Myocyte (in vitro differentiated cells): ENCODE measurements at regions not wholly inside any gene's neighbourhood (a gene's known extent, or its start where the extent isn't known, plus 50 kb on each side); places are given as distances from the start of the nearest gene placed in this dataset.

Experiments used
- DNase-seq: peaks from one replicate; pipeline ENCODE4 v3.0.0-alpha.2; 2012; ENCODE audit warnings: low read depth

DNA sequence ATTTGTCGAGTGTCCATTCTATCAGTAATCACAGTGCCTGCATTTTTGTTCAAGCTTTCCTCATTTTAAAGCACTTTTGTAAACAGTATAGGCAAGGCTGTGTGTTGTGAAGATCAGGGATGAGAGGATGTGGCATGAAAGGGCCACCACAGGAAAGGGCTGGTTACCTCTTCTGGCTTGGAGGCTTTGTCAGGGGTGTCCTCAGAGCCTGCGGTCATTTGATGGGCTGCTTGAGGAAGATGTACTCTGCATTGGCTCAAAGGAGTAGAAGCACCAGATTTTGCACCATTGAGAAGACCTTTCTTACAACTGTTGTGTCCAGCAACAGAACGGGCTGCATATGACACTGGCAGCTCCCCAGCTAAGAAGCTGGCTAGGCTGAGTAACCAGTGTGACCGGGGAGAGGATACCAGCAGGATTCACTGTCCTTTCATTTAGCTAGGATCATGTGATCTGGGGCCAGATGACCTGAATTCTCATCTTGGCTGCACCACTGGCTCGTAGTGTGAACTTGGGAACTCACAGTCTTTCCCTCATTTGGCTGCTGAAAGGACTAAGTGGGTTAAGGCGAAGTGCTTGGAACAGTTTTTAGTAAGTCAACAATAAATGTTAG, 380.2 kb downstream of the FGF9 start:
- no peak for DNase-seq

DNA sequence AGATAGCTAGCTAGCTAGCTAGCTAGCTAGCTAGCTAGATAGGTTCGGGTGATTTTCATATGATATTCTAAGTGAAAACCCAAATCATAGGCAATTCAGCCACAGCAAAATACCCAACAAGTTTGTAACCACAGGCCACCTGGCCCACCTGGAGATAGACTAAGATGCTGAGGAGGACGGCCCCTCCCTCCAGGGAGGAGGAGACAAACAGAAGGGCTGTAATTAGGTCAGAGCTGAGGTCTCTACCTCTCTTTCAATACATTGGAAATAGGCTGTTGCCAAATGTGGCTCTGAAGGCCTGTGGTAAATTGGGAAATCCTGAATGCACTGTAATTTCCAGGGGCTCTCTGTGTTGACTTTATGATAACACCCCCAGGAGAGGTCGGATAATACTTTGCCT, 382.2 kb downstream of the FGF9 start:
- no peak for DNase-seq

GRCh38 chr13:22055259-22055658, 384.4 kb downstream of the FGF9 start:
- DNase-seq: no peak

- no peak for DNase-seq
These were observed 389.3 kb downstream of the FGF9 start for GRCh38 chr13:22060187-22060586.

DNA sequence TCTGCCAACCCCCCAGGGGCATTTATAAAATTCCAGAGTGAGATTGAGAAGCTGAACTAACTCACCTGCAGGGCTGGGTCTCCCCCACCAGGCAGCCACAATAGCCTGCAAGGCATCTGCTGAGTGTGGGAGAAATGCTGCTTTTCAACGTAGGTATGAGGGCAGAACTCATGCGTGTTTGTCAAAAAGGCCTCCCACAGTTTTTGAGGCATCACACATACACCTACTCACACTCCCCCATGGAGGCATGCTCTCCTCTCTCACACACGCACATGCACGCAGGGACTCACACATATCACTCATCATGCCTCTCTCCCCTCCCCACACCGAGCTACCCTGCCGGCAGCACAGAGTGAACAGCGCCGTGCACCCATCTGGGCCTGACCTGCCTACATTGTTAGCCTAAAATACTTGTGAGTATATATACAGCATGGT, 390.5 kb downstream of the FGF9 start:
- DNase-seq: no peak

DNA sequence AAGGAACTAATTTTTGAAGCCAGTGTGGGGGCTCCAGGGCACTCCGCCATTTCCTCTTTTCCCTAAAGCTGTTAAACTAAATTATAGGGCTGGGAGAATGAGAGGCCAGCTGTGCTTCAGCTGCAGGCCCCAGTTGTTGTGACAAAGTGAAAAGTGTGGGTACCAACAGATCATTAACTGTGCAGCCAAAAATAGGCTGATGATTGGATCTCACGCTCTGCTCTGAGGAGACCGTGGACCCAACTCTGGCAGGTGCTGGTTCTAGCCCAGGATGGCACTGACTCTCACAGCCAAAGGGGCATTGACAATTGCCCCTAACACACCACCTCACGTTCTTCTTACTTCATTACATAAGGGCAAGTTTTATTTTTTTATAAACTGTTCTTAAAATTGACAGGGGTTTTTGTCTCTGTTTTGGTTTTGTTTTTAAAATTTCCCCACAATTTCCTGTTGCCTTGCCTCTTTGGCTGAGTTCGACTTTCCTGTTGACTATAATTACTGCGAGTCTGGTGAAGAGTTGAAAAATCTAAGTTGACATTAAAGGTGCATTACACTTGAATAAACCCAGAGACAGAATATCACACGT, 391.0 kb downstream of the FGF9 start:
- DNase-seq: no peak

DNA sequence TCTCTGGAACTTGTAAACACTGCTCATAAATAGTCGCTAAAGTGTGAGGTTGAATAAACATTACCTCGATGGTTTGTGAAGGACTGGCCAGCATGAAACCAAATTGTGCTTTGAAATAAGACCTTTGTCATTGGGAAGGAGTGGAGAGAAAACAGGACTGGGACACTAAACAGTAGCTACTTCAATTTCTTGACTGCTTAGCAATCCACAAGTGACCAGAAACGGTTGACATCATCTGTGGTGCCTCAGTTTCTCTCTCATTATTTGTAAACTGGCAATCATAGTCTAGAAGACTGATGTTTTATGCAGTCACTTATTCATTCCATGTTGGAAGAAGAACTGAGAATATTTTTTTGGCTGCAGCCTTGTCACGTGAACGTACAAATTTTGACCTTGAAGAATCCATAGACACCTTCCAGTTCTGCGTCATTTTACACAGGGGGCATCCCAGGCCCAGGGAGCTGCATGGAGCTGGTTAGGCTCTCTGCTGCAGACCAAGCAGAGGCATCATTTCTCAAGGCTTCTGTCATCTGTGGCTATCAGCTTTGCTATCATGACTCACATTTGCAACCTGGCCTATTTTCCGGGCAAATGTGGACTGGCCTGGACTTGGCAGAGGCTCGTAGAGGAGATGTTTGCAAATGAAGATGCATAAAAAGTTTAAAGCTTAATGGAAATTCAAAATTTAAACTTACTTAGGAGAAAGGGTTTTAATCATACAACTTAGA, 391.8 kb downstream of the FGF9 start:
- DNase-seq: no peak

DNA sequence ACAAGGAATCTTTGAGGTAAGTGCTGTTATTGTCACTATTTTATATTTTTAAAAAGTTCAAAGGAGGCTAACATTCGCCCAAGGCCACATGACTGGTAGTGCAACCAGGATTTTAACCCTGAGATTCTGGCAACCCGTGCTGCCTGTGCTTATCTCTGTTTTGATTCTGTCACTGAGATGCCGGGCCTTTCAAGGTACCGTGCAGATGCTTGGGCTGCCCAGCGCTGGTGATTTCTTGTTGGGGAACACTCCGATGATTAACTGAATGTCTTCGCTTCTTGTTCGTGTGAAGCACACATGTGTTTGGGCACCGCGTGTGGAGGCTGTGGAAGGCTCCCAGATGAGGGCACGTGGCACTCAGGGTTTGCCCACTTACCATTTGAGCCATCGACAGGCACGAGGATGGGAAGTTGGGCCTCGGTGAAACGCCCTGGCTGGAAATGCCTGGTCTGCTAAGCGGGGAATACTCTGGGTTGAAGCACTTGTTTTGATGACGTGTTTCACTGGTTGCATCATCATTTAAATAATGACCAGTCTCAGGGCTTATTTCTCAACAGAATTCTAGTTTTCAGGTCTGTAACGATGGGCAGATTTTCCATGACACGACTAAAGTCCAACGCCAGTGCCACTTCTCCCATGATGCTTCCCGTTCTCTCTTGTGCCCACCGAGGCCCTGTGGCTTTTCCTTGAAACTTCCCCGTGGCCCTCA, 392.7 kb downstream of the FGF9 start:
- no peak for DNase-seq

DNA sequence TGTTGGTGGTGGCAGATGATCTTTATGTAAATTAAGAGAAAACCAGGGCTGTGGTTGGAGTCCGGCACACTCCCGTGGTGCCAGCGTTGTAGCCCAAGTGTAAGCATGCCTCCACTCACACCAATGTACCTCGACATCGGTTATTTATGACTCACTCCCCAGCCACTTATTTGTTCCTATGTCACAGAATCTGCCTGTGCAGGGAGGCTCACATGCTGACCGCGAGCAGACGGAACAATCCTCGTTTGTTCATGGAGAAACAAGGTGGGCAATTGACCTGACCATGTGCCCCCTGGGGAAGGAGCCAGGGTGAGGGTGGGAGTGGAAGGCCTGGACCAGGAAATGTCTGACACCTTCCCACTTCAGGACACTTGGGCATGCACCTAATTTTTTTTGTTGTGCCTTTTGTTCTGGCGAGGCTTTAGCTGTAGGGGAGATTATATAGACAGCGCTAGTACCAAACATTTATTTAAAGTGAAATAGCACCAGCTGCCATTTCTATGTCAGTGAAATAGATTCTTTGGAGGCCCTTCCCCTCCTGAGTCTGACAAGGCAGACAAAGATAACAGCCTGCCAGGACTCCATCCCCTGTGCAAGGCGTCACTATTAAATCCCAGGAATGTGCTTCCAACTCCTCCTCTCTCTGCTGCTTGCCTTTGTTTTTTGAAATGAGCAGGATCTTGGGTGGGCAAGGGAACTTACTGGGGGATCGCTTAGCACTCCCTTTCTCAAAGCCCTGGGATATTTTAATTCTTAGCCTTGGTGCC, 394.2 kb downstream of the FGF9 start:
- DNase-seq: no peak

DNA sequence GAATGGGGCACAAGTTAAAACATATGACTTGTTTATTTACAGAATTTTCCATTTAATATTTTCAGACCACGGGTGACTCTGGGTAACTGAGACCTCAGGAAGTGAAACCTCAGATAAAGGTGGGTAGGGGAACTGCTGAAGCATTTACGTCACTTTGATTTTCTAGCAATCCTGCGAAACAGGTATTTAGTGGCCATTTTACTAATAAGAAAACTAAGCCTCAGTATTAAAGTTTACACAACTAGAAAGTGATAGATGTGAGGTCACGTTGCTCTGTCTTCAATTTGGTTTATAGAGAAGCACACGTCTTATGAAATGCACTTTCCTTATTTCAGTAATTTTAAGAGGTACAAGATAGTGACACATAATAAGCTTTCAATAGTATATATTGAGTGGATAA, 402.8 kb downstream of the FGF9 start:
- no peak for DNase-seq

GRCh38 chr13:22074403-22074802, 403.5 kb downstream of the FGF9 start:
- DNase-seq: no peak

GRCh38 chr13:22076658-22077057, 405.8 kb downstream of the FGF9 start:
- DNase-seq: no peak

DNA sequence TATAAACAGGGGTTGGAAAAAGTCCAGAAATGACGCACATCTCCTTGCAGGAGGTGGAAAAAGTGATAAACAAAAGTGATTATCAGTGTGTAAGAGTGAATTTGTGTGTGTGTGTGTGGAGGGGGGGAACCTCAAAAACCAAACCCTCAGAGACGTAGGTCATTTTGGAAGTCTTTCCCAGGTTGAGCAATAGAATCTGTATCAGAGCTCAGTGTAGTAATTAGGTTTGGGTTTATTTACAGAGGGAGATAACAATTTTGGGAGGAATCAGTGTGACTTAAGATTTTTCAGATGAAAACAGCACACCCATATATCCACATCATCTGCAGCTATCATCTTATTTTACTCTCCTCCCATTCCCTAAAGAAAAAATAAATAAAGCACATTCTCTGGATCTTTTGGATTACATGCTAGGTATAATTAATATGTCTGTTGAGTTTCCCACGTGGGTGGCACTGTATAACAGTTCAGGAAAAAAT, 406.4 kb downstream of the FGF9 start:
- DNase-seq: no peak

- DNase-seq: no peak
These were observed 406.9 kb downstream of the FGF9 start for GRCh38 chr13:22077764-22078163.

DNA sequence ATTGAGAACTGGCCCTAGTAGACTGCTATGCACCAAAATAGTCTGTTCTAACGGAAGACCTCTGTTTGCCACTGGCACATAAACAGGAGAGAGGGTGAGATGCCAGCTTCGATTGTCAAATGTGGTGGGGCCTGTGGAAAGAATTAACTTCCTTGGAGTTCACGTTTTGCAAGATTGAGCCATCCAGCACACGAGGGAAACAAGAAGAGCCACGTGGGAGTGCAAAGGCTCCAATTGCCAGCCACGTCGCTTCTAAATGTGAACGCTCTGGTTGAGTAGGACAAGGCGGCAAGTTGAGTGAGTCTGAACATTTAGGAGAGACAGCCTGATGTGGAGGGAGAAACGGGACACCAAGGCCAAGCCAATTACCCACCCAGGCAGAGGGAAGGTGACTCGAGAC, 409.1 kb downstream of the FGF9 start:
- no peak for DNase-seq

- no peak for DNase-seq
These were observed 410.0 kb downstream of the FGF9 start for GRCh38 chr13:22080832-22081231.

DNA sequence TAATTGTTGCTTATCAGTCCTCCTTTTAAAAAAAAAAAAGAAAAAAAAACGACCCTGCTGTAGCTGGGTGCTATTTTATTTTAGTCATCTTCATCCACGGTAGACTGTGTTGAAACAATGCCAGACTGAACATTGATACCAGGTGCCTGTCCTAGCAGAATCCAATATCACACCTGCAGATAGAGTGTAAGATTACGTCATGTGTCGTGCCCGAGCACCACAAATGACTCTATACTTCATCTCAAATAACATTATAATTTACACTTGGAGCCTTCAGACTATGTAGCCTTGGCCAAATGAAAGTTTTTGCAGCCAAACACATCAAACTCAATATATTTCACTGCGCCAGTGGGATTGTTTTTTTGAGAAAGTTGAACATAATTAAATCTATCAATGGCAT, 410.6 kb downstream of the FGF9 start:
- DNase-seq: no peak

- DNase-seq: no peak
These were observed 411.2 kb downstream of the FGF9 start for GRCh38 chr13:22082030-22082429.

DNA sequence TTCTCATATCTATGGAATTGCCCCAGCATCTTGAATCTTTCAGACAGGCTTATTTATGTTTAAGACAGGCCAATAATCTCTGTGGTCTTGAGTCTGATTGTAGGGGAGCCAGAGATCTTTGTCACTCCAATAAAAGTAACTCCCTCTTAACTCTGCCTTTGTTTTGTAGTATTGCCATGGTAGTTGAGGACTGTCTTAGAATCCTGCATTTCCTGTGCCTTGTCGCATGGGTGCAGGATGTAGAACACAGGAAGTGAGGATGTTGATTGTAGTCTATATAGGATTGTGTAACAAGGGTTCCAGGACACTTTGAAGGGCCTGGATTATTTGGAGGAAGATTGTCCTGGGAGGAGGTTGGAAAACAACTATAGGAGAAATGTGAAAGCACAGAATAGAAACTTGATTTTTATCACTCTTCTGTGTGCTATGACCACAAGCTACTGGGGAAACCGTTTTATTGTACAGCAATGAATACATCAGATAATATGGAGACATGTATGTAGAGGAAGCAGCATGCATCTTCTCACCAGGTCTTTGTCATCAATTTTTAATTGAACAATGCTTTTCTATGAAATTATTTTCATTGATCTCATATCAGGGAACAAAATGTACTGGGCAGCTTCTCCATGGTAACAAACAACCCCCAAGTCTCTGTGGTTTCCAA, 411.7 kb downstream of the FGF9 start:
- DNase-seq: no peak

- DNase-seq: no peak
These were observed 414.1 kb downstream of the FGF9 start for GRCh38 chr13:22085001-22085400.
